Testis (tissue), 2 donors: ENCODE measurements at regions not wholly inside any gene's neighbourhood (a gene's known extent, or its start where the extent isn't known, plus 50 kb on each side); places are given as distances from the start of the nearest gene placed in this dataset.

ENCODE experiments used
- POLR2A ChIP-seq: fragments of 450-650 bp; IDR thresholded peaks from one replicate; pipeline ENCODE4 v1.6.1; 2017; ENCODE audit warnings: antibody characterized with exemption, mild to moderate bottlenecking, moderate library complexity
- TF ChIP-seq, protein P1 (sequence below), 3 experiments: fragments of 450-650 bp in 2 of 3; fragments of 200-600 bp in 1 of 3; sonication (generic) in 1 of 3; IDR thresholded peaks; one replicate each; pipeline ENCODE4 v1.5.1; 2016 to 2019; ENCODE audit warnings: antibody characterized with exemption in 3 of 3, mild to moderate bottlenecking in 2 of 3, moderate library complexity in 1 of 3

DNA sequence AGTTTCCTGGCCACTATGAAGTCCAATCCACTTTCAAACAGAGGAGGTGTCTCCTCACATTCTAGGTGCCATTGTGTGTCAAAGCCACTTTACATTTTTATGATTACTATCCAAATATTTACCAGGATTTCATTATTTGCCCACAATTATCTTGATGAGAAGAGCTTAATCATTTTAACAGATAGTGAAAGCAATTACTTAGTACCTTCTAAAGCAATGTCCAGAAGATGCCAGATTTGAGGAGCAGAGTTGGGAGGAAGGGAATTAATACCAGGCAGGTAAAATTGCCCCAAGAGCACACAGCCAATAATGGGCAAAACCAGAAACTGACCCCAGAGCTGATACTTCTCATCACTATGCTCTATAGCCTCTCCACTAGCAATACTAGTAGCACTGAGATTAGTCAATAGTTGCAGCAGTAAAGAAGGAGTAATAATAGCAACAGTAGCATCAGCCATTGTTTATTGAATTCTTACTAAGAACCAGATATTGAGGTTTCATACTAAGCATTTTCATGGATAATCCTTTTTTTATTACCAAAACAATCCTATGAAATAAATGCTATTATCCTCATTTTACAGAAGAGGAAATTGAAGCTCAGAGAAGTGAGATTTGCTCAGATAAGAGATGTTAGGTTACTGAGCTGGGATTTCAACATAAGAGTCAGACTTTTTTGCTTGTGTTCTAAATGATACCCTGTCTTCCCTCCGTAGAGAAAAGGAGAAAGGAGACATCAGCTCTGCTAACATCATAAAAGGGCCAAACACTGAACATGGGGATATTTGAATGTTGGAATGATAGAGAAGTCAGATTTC, 509.3 kb upstream of the CFAP20DC start:
- TF ChIP-seq, protein P1, sequence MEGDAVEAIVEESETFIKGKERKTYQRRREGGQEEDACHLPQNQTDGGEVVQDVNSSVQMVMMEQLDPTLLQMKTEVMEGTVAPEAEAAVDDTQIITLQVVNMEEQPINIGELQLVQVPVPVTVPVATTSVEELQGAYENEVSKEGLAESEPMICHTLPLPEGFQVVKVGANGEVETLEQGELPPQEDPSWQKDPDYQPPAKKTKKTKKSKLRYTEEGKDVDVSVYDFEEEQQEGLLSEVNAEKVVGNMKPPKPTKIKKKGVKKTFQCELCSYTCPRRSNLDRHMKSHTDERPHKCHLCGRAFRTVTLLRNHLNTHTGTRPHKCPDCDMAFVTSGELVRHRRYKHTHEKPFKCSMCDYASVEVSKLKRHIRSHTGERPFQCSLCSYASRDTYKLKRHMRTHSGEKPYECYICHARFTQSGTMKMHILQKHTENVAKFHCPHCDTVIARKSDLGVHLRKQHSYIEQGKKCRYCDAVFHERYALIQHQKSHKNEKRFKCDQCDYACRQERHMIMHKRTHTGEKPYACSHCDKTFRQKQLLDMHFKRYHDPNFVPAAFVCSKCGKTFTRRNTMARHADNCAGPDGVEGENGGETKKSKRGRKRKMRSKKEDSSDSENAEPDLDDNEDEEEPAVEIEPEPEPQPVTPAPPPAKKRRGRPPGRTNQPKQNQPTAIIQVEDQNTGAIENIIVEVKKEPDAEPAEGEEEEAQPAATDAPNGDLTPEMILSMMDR (IDR thresholded peaks at IDR 0.05), result no peak
- no peak for TF ChIP-seq POLR2A
